ENCODE measurements at regions not wholly inside any gene's neighbourhood (a gene's known extent, or its start where the extent isn't known, plus 50 kb on each side); places are given as distances from the start of the nearest gene placed in this dataset.

DNA sequence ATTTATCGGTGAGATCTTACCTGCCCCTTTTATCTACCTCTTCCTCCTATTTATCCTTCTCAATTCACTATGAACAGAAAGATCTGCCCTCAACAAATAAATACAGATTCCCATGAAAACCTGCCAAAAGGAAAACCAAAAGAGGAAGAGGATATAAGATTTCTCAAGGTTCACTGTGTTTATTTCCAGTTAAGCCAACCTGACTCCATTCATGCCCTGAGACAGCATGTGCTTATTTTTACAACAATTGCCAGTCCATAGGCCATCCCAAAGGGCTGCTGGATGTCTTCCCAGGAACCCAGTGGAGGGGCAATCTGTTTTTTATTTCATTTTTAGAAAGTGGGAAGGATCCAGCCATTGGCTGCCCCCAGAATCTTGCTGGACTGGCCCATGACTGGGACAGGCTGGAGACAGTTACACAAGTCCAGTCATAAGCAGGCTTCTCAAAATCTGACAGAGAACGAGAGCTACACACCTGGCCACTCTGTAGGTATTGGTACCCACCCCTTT, 209.1 kb downstream of the IRS2 start:
- H3K27ac ChIP-seq (ENCODE audit: extremely low read depth, low read depth, low read length), result no peak overlapping the region
- no peak overlapping the region for H3K4me3 ChIP-seq (ENCODE audit: low read depth, low read length)
- ChIA-PET CTCF (interaction anchor here (0.6 kb wide), 1 partner anchor 19 kb away, joined by 3 read pairs; no protein-coding TSS in a partner anchor), POLR2A (no interaction called here)
- no peaks in the 10 kb centered on the region for H3K9me3 ChIP-seq (ENCODE audit: control insufficient read depth, insufficient read depth, low read depth, low read length)
- no peaks in the 10 kb centered on the region for H3K36me3 ChIP-seq (ENCODE audit: control insufficient read depth in 2 of 2, insufficient read depth in 1 of 2, low read length in 2 of 2)
- TF ChIP-seq, protein P1, sequence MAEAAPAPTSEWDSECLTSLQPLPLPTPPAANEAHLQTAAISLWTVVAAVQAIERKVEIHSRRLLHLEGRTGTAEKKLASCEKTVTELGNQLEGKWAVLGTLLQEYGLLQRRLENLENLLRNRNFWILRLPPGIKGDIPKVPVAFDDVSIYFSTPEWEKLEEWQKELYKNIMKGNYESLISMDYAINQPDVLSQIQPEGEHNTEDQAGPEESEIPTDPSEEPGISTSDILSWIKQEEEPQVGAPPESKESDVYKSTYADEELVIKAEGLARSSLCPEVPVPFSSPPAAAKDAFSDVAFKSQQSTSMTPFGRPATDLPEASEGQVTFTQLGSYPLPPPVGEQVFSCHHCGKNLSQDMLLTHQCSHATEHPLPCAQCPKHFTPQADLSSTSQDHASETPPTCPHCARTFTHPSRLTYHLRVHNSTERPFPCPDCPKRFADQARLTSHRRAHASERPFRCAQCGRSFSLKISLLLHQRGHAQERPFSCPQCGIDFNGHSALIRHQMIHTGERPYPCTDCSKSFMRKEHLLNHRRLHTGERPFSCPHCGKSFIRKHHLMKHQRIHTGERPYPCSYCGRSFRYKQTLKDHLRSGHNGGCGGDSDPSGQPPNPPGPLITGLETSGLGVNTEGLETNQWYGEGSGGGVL (tag by site-specific recombination; IDR thresholded peaks at IDR 0.05), result no peak
- no peak for TF ChIP-seq ZNF48 (tag by site-specific recombination; IDR thresholded peaks at IDR 0.05)
- no peak for TF ChIP-seq ZNF561 (tag by site-specific recombination; IDR thresholded peaks at IDR 0.05; ENCODE audit: borderline replicate concordance)
- no peak for TF ChIP-seq ZNF843 (tag by site-specific recombination; IDR thresholded peaks at IDR 0.05)
- TF ChIP-seq WT1 (tag by site-specific recombination; IDR thresholded peaks at IDR 0.05), result no peak
- no peak for TF ChIP-seq ZNF555 (tag by site-specific recombination; conservative IDR thresholded peaks at IDR 0.05)
- no peak for TF ChIP-seq KLF1 (tag by site-specific recombination; IDR thresholded peaks at IDR 0.05)
- no peak for TF ChIP-seq ZNF266 (tag by site-specific recombination; IDR thresholded peaks at IDR 0.05; ENCODE audit: low read depth)
- TF ChIP-seq ZNF10 (tag by site-specific recombination; IDR thresholded peaks at IDR 0.05), result no peak
- no peak for TF ChIP-seq ZNF571 (tag by site-specific recombination; IDR thresholded peaks at IDR 0.05)
- TF ChIP-seq ZIC2 (tag by site-specific recombination; IDR thresholded peaks at IDR 0.05), result no peak
- no peaks in the 10 kb centered on the region for H3K4me1 ChIP-seq (ENCODE audit: control insufficient read depth, insufficient read depth, low read length)

DNA sequence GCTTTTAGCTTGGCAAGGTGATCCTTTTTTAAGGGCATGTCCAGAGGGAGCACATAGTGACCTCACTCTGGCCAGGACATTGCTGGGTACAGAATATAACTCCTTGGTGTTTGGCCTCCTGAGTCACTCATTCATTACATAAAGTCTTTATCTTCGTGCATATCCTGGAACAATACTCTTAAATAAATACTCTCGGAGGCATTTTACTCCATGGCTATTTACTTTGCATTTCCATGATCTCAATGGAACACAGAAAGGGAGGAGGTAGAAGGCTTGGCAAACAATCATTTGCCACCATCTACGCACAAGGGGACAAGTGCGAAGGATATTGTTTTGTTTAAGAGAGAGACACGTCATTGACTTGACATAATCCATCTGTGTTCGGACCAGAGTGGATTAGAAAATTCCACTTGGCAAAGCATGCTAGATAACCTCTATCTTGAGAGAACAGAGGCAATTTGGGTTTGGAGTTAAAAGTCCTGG, 210.0 kb downstream of the IRS2 start:
- no peak overlapping the region for H3K4me3 ChIP-seq (ENCODE audit: low read depth, low read length)
- POLR2A ChIA-PET, result no interaction called here
- H3K27ac ChIP-seq (ENCODE audit: extremely low read depth, low read depth, low read length), result no peak overlapping the region
- CTCF ChIA-PET, result no interaction called here
- no peaks in the 10 kb centered on the region for H3K9me3 ChIP-seq (ENCODE audit: control insufficient read depth, insufficient read depth, low read depth, low read length)
- TF ChIP-seq, protein P2, sequence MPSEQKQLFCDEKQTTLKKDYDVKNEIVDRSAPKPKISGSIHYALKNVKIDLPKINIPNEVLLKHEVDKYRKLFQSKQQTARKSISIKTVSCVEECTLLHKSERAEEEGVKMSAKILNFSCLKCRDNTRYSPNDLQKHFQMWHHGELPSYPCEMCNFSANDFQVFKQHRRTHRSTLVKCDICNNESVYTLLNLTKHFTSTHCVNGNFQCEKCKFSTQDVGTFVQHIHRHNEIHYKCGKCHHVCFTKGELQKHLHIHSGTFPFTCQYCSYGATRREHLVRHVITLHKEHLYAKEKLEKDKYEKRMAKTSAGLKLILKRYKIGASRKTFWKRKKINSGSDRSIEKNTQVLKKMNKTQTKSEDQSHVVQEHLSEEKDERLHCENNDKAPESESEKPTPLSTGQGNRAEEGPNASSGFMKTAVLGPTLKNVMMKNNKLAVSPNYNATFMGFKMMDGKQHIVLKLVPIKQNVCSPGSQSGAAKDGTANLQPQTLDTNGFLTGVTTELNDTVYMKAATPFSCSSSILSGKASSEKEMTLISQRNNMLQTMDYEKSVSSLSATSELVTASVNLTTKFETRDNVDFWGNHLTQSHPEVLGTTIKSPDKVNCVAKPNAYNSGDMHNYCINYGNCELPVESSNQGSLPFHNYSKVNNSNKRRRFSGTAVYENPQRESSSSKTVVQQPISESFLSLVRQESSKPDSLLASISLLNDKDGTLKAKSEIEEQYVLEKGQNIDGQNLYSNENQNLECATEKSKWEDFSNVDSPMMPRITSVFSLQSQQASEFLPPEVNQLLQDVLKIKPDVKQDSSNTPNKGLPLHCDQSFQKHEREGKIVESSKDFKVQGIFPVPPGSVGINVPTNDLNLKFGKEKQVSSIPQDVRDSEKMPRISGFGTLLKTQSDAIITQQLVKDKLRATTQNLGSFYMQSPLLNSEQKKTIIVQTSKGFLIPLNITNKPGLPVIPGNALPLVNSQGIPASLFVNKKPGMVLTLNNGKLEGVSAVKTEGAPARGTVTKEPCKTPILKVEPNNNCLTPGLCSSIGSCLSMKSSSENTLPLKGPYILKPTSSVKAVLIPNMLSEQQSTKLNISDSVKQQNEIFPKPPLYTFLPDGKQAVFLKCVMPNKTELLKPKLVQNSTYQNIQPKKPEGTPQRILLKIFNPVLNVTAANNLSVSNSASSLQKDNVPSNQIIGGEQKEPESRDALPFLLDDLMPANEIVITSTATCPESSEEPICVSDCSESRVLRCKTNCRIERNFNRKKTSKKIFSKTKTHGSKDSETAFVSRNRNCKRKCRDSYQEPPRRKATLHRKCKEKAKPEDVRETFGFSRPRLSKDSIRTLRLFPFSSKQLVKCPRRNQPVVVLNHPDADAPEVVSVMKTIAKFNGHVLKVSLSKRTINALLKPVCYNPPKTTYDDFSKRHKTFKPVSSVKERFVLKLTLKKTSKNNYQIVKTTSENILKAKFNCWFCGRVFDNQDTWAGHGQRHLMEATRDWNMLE (tag by site-specific recombination; conservative IDR thresholded peaks at IDR 0.05; ENCODE audit: low read depth), result no peak
- TF ChIP-seq ZBTB17 (tag by site-specific recombination; IDR thresholded peaks at IDR 0.05) (no peak), ZNF274 (IDR thresholded peaks at IDR 0.05; ENCODE audit: low read length) (no peak), ZNF274 (tag by site-specific recombination; IDR thresholded peaks at IDR 0.05; ENCODE audit: borderline replicate concordance) (no peak), ZIC2 (tag by site-specific recombination; IDR thresholded peaks at IDR 0.05) (no peak), ZNF510 (tag by site-specific recombination; IDR thresholded peaks at IDR 0.05; ENCODE audit: insufficient replicate concordance) (no peak), ZNF112 (tag by site-specific recombination; IDR thresholded peaks at IDR 0.05) (no peak), ZSCAN16 (tag by site-specific recombination; IDR thresholded peaks at IDR 0.05) (no peak)
- TF ChIP-seq, protein P3, sequence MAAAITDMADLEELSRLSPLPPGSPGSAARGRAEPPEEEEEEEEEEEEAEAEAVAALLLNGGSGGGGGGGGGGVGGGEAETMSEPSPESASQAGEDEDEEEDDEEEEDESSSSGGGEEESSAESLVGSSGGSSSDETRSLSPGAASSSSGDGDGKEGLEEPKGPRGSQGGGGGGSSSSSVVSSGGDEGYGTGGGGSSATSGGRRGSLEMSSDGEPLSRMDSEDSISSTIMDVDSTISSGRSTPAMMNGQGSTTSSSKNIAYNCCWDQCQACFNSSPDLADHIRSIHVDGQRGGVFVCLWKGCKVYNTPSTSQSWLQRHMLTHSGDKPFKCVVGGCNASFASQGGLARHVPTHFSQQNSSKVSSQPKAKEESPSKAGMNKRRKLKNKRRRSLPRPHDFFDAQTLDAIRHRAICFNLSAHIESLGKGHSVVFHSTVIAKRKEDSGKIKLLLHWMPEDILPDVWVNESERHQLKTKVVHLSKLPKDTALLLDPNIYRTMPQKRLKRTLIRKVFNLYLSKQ (tag by site-specific recombination; IDR thresholded peaks at IDR 0.05; ENCODE audit: borderline replicate concordance), result no peak
- H3K36me3 ChIP-seq (ENCODE audit: control insufficient read depth in 2 of 2, insufficient read depth in 1 of 2, low read length in 2 of 2), result no peaks in the 10 kb centered on the region
- no peaks in the 10 kb centered on the region for H3K4me1 ChIP-seq (ENCODE audit: control insufficient read depth, insufficient read depth, low read length)
